AML-193 (cell line): ENCODE measurements at regions not wholly inside any gene's neighbourhood (a gene's known extent, or its start where the extent isn't known, plus 50 kb on each side); places are given as distances from the start of the nearest gene placed in this dataset.
"Not testable (repeated sequence)": the region's sequence is repeated elsewhere in the genome, so short reads cannot be mapped to it uniquely, and the experiment has no call there.

Source experiments
- DNase-seq, 2 experiments: peaks; one replicate each; lab custom pipeline; 2025; lab: John Stamatoyannopoulos, UW

- no peak for DNase-seq
Observed at GRCh38 chr14:87430810-87431209, 562.2 kb downstream of the GALC start.

DNA sequence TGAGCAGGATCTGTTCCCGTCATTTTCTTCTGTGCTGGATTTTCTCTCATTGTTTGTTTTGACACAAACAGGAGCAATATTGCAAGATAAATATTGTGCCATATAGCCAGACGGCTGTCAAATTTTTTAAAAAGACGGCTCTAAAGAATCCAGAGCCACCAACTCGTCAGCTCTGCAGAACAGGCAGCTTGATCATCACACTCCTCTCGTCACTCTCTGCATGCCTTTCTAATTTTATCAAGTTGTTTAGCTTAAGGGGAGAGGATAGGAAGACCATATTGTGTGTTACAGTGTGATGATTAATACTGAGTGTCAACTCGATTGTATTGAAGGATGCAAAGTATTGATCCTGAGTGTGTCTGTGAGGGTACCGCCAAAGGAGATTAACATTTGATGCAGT lies 562.8 kb downstream of the GALC start:
- no peak for DNase-seq

DNA sequence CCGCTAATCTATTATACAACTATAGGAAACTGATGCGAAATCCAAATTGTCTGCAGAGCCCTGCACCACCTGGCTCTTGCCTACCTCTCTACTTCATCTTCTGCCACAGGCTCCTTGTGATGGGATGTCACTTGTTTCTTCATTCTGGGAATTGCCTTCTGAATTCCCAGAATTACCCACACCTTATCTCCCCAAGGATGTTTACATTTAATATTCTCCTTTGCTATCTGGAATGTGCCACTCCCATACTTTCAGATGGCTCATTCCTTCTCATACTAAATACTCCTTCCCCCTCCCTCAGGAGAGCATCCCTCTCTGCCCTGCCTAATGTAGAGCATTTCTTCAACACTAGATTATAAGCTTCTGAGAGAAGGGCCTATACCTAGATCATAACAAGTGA lies 573.1 kb downstream of the GALC start:
- DNase-seq, result no peak

DNA sequence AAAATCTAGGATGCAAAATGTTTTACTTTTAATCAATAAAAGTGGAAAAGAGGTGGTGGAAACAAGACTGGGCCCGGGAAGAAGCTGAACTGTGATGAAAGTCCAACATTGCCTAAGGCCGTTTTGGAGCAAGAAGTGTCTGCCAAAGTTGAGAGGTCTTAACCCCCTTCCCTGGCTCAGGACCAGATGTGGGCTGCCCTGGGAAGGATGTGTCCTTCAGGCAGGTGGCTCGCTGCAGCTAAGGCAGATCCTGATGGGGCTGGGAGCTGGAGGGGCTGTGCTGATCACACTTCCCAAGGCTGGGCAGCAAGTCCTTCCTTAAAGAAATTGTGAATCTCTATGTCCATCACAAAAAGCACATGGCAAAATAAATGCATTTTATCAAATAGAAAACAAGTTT lies 581.6 kb downstream of the GALC start:
- no peak for DNase-seq

- DNase-seq, result no peak
Observed at GRCh38 chr14:87409393-87409792, 583.6 kb downstream of the GALC start.

DNA sequence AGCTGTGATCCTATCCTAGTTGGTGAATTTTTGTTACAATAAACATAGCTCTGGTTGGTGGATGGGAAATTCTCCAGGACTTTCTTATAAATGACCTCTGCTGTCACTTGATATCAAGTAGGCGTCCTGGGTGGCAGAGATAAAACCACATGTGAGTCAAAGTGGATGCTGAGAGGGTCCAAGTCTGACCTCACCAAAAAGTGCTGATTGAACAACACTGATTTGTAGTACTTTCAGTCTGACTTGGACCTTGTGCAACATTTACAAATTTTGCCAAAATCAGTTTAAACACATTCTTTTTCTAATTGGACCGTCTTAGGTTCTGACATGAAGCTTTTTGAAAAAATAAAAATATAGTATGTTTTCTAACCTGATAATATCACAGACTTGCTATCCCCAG lies 585.6 kb downstream of the GALC start:
- DNase-seq, result no peak

DNA sequence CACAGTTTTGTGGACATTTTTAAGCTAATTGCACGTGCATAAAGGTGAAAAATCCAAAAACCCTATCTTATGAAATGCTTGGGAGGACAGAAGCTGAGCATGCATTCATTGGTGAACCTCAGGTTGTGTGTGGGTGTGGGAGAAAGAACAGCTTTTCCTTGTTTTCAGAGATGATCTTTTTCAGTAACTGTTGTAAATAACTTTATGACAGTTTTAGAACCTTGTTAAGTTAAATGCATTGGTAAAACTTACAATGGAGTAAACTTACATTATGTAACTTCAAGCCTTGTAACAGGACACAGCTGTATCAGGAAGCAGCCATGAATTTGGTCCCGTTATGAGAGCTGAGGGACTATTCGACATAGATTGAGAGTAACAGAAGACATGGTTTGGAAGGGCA lies 587.4 kb downstream of the GALC start:
- no peak for DNase-seq

GRCh38 chr14:87397499-87397898 lies 595.5 kb downstream of the GALC start:
- DNase-seq, result no peak

DNA sequence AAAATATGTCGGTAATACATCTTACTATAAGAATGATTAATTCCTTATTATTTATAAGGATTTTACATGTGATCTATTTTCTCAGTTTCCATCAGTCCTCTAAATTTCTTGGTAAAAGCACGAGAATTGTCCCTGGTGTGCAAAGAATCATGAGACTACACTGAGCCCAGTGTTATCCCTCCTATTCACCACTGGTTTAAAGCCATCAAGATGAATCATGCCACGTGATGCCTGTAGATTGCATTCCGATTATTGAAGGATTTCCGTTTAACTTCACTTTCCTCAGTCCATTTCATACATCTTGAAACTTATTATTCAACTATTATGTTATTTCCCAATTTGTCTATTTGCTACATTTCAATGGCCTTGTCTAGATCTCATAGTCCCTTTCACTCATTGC lies 601.9 kb downstream of the GALC start:
- no peak for DNase-seq

DNA sequence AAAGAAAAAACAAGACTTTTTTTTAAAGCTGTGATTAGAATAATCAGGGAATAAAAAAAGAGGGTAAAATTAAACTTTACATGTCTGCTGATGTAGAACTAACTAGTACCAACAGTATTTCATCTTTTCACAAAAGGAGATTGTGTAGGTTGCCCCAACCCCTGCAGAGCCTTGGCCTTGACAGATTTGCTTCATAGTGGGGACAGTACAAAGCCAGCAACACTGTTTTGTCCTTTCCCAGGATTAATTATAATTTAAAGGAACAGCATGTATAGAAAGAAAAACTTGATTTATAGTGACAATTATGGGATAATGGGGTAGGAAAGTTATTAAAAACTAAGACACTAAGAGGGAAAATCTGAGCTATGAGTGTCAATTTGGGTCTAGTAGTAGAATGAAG lies 604.0 kb downstream of the GALC start:
- no peak for DNase-seq

DNA sequence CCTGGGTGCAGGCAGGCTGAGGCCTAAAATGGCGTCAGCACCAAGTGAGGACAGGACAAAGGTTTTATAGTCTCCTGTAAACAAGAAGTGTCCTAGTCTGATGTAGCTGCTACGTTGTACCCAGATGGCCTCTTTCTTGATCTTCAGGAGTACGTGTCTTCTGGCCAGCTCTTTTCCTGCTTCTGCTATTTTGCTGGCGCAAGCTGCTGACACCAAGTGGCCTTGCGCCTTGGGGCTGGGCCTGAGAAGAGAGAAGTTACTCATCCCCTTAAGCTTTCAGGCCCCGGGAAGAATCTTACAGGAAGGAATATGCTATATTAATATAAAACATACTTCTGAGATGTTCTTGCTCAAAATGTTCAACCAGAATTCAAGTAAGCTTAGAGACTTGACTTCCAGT lies 605.2 kb downstream of the GALC start:
- DNase-seq, result no peak

- peak in 1 of 2 experiments; percentile 10 for DNase-seq
Observed at GRCh38 chr14:87386524-87386923, 606.5 kb downstream of the GALC start.

- DNase-seq, result no peak
Observed at GRCh38 chr14:87380054-87380453, 612.9 kb downstream of the GALC start.

GRCh38 chr14:87368751-87369150 lies 624.2 kb downstream of the GALC start:
- no peak for DNase-seq

DNA sequence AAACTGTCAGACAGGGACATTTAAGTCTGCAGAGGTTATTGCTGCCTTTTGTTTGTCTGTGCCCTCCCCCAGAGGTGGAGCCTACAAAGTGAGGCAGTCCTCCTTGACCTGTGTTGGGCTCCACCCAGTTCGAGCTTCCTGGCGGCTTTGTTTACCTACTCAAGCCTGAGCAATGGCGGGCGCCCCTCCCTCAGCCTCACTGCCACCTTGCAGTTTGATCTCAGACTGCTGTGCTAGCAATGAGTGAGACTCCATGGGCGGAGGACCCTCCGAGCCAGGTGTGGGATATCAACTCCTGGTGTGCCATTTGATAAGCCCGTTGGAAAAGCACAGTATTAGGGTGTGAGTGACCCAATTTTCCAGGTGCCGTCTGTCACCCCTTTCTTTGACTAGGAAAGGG lies 632.7 kb downstream of the GALC start:
- not testable (repeated sequence) for DNase-seq

DNA sequence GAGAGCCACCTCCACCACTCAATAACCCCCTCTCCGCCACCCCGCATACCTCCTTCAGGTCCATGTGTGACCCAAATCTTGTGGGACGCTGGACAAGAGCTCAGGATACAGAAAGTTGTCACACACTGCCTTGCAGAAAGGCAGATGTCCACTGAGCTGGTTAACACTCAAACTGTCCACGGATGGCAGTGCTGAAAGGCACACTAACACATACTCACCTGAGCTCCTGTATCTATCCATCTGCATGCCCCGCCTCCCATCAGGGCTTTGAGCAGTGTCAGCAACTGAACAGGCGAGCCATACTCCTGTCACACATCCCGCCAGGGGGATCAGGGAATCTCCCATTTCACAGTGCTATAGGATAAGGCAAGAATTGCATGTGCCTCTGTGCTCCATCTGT lies 642.0 kb downstream of the GALC start:
- DNase-seq, result no peak

- no peak for DNase-seq
Observed at GRCh38 chr14:87349921-87350320, 643.1 kb downstream of the GALC start.

- DNase-seq, result no peak
Observed at GRCh38 chr14:87343652-87344051, 649.3 kb downstream of the GALC start.

DNA sequence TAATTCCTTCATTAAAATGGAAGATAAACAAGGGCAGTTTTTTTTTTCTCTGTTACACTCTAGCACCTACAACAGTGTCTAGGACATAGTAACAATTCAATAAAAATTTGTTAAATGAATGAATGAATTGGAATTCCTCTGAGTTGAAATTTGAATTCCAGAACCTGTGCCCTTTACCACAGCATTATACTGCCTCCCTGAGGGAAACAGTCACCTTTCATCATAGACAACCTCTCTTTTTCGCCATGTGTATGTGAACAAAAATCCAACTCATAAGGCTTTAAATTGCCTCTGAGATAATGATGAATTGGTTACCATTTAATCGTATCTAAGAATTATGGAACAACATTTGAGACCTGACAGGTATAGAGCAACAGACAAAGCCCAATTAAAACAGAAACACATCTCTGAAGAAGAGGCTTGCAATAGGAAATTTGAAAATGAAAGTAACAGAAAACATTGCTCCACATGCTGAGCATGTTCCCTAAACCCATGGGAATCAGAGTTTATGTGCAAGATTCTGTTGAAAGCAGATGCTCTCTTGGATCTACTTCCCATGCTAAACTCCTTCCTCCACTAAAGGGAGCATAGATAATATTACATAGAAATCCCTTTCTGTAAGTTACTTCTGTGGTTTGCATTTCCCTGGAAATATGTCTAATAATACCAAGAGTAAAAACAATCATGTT lies 657.8 kb downstream of the GALC start:
- no peak for DNase-seq

- DNase-seq, result no peak
Observed at GRCh38 chr14:87331991-87332390, 661.0 kb downstream of the GALC start.

GRCh38 chr14:87325741-87326140 lies 667.2 kb downstream of the GALC start:
- DNase-seq, result no peak

GRCh38 chr14:87323191-87323590 lies 669.8 kb downstream of the GALC start:
- DNase-seq, result no peak

DNA sequence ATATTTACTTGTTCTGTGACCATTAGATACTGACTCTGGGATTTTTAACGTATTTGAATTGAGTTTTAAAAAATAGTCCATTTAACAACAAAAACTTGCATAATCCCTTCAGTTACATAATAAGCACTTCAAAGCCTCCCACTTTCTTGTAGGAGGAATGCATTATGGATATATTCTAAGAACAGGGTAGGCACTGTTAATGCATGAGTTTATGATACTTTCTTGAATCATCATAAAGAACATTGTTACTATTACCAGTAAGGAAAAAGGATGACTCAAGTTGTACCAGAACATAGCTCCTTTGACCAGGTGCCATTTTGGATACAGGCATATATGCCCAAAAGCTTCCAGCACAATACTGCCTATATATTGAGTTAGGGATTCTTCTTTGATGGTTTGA lies 671.4 kb downstream of the GALC start:
- DNase-seq, result no peak

- DNase-seq, result no peak
Observed at GRCh38 chr14:87312894-87313205, 680.1 kb downstream of the GALC start.
